HG03565 (cell line): ENCODE measurements at regions not wholly inside any gene's neighbourhood (a gene's known extent, or its start where the extent isn't known, plus 50 kb on each side); places are given as distances from the start of the nearest gene placed in this dataset.
"Not testable (repeated sequence)": the region's sequence is repeated elsewhere in the genome, so short reads cannot be mapped to it uniquely, and the experiment has no call there.

Experiments used
- ATAC-seq: cut with Tn5 transposase; IDR thresholded peaks from one replicate; pipeline ENCODE4 v1.9.1; 2021; ENCODE audit warnings: mild to moderate bottlenecking, moderate library complexity; ENCODE audit not compliant: unreplicated experiment

DNA sequence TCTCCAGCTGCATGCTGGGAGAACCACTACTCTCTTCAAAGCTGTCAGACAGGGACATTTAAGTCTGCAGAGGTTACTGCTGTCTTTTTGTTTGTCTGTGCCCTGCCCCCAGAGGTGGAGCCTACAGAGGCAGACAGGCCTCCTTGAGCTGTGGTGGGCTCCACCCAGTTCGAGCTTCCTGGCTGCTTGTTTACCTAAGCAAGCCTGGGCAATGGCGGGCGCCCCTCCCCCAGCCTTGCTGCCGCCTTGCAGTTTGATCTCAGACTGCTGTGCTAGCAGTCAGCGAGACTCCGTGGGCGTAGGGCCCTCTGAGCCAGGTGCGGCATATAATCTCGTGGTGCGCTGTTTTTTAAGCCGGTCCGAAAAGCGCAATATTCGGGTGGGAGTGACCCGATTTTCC, 215.0 kb downstream of the STIM2 start:
- ATAC-seq = not testable (repeated sequence)

GRCh38 chr4:27078934-27079455, 218.4 kb downstream of the STIM2 start:
- no peak for ATAC-seq

- ATAC-seq = no peak
Measured at GRCh38 chr4:27081675-27082586, 221.3 kb downstream of the STIM2 start.

- ATAC-seq = no peak
Measured at GRCh38 chr4:27082776-27083175, 222.1 kb downstream of the STIM2 start.

- ATAC-seq = no peak
Measured at GRCh38 chr4:27084685-27085361, 224.2 kb downstream of the STIM2 start.

- ATAC-seq = no peak
Measured at GRCh38 chr4:27085396-27085795, 224.8 kb downstream of the STIM2 start.

DNA sequence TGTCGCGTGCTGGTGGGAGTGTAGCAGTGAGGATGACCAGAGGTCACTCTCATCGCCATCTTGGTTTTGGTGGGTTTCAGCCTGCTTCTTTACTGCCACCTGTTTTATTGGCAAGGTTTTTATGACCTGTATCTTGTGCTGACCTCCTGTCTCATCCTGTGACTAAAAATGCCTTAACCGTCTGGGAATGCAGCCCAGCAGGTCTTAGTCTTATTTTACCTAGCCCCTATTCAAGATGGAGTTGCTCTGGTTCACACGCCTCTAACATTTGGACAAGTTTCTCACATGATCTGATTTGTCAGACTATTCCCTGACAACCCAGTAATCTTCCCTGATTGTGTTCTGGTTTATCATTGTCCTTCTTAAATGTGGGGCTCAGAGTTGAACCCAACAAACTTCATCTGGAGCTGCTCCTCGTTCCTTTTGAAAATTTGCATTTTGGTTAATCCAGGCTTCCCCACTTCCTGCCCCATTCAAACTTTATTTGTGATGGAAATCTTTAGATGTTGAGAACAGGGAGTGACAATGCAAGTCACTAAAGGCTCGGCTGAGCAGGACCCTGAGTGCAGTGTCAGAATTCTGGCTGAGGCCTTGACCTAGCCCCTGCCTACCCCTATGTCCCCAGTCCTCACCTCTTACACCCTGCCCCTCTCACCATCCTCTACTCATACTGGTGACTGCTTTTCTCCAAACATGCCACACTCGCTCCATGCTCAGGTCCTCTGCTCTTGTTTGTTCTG, 226.8 kb downstream of the STIM2 start:
- no peak for ATAC-seq

GRCh38 chr4:27088491-27088890, 227.8 kb downstream of the STIM2 start:
- no peak for ATAC-seq

- no peak for ATAC-seq
Measured at GRCh38 chr4:27089186-27089585, 228.5 kb downstream of the STIM2 start.

DNA sequence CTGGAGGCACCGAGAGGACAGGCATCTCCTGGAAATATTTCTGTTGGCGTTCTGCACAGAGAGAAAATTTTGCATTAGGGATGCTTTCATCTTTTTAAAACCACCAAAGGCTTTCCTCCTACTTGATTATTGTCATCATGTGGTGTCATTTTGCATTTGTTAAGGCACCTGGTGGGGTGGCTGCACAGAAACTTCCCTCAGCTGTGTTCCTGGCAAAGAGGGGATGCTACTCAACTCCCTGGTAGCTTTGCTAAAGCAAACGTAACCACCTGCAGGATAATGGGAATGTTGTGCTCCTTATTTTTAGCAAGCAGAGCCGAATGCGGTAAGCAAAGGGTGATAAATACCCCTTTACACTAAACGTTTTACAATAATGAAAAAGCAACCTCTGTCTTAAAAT, 229.8 kb downstream of the STIM2 start:
- no peak for ATAC-seq

GRCh38 chr4:27094224-27094623, 233.6 kb downstream of the STIM2 start:
- no peak for ATAC-seq

DNA sequence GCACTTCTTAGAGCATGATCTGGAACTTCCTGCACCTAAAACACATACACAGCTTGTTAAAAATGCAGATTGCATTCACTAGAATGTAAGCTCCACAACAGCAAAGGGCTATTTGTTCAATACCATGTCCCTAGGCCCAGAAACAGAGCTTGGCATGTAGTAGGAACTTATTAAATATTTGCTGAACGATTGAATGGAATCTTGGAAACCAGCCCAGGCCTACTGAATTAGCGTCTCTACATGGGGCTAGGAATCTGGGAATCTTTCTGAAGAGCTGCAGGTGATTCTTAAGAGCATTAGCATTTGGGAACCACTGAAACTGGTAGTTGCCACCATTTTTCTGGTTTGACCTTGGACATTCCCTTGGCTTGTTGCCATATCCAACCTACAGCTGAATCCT, 234.1 kb downstream of the STIM2 start:
- no peak for ATAC-seq

DNA sequence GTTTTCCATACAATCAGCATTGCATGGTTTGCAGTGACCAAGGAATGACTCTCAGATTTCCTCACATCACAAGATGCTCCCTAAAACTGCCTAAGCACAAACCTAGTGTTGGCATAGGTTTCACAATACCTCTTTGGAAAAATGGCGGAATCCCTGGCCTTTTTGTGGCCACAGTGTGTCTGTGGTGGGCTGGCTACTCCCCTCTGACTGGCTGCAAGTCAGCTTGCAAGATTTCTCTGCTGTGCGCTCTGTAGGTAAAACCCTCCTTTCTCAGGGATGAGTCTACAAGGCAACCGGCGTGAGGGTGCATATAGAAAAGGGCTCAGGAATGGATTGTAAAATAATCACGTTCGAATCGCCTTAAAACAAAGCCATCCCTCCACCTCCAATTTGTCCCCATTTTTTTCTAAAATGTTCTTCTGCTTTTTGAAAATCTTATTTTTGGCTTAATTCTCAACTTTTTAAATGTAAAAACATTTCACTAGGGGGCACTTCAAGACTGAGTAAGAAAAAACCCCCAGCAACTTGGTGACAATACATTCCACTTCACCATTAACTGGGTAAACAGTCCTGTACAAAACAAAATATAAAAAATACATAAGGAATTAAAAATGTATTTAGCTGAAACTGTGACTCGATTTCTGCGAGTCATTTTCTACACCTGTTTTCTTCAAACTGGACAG, 235.6 kb downstream of the STIM2 start:
- ATAC-seq = no peak

- ATAC-seq = no peak
Measured at GRCh38 chr4:27098034-27098433, 237.4 kb downstream of the STIM2 start.

DNA sequence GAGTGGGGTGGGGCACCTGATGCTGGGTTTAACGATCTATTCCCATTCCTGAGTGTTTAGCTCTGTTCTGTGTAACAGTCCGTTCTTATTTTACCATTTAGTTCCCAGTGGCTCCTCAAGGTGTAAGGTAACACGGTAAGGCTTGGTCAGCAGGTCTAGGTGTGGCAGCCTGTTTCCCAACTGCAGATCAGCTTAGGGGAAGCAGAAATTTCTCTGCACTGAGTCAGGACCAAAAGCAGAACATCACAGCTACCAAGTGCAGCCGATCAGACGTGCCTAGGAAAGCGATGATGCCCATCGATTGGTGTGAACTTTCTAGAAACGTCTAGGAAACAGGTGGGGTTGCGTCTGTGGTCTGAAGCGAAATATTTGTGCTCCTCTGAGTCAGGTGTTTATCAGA, 240.1 kb downstream of the STIM2 start:
- no peak for ATAC-seq

- no peak for ATAC-seq
Measured at GRCh38 chr4:27101126-27101525, 240.5 kb downstream of the STIM2 start.

DNA sequence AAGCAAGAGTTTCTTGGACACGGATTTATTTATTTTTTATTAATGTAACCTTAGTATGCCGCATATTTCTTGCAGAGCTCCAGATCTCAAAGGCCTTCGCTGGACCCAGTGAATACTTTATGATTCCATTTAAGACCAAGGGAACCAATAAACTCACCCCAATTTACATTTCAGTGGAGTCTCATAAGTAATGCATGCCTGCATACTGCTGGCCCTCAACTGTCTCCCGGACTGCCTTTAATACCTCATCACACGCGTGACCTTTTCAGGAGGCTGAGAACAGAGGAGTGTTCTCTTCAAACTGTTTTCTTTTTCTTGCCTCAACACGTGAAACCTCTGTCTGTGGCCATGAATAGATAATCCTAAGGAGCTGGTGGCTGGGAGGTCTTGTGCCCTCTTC, 240.9 kb downstream of the STIM2 start:
- no peak for ATAC-seq

DNA sequence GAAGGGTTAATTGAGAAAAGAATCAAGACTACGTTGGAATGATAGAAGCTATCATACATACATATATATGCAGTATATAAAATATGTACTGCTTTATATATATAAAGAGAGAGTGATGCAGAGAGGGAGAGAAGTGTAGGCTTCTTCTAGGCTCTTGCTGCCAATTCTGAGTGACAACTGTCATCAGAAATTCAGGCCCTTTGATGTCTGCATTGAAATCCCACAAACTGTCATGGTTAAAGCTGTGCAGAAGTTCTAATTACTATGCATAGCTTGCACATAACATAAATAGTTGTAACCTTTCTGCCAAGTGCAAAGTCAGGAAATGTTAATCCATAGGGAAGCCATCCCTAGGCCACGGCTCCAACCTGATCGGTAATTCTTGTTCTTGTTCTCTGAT, 251.0 kb downstream of the STIM2 start:
- ATAC-seq = no peak

GRCh38 chr4:27112587-27112986, 251.9 kb downstream of the STIM2 start:
- no peak for ATAC-seq

DNA sequence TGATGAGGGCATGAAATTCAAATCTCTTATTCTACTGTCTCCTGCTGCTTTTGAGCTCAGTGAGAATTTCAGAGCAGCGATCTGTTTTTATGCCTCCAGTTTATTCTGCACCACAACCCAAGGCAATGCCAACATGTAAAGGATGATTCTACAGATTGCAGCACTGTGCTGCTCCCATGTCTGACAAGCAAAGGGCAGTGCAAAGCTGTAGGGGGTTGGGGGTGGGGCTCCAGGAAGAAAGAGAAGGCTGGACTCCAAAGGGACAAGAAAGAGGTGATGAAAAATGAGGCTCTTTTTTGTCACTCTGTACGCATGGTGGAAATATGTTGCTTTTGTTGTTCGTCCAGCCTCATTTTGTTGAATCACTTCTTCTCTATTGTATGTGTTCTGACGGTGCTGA, 254.6 kb downstream of the STIM2 start:
- ATAC-seq = no peak

GRCh38 chr4:27117453-27117852, 256.8 kb downstream of the STIM2 start:
- ATAC-seq = no peak
